HG03469 (cell line): ENCODE measurements at regions not wholly inside any gene's neighbourhood (a gene's known extent, or its start where the extent isn't known, plus 50 kb on each side); places are given as distances from the start of the nearest gene placed in this dataset.

Source experiments
- ATAC-seq: cut with Tn5 transposase; IDR thresholded peaks from one replicate; pipeline ENCODE4 v1.9.1; 2021; ENCODE audit warnings: mild to moderate bottlenecking, moderate library complexity, moderate number of reproducible peaks; ENCODE audit not compliant: unreplicated experiment

GRCh38 chr9:82600536-82601292, 462.2 kb downstream of the RASEF start:
- ATAC-seq: no peak

DNA sequence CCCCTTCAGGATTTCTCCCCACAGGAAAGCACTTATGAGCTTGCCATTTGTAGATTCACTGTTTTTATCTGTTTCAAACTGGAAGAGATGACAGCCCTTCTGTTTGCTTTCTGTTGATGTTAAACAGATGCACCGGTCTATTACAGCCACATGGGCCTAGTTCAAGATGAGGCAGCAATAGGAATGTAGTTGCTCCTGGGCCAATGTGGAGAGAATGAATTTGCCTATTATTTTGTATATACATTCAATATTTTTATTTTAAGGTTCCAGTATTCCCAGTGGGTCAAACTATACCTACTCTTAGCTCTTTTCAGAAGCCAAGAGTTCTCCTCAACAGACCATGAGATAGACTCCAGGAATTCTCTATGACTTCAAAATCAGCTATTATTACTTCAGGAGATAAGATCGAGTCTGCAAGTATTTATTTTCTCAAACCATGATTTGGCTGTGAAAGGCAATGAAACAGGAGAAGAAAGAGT, 461.6 kb downstream of the RASEF start:
- no peak for ATAC-seq

- no peak for ATAC-seq
Measured at GRCh38 chr9:82604947-82605656, 457.8 kb downstream of the RASEF start.

DNA sequence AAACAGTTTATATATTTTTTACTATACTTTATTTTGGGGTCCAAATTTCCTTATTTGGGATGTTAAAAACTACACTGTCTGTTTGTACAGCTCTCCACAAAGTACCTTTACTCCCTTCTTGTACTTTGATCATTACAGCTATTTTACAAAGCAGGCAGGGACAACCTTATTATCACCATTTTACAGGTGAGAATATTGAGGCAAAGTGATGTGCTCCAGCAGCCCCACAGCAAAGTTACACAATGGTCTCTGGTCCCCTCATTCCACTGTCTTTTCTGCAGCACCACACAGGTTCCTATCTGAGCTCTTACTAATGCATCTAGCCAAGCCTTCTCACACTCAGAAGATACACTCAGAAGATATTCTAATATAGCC, 457.3 kb downstream of the RASEF start:
- no peak for ATAC-seq

GRCh38 chr9:82606071-82606470, 456.9 kb downstream of the RASEF start:
- ATAC-seq: no peak

GRCh38 chr9:82606492-82607382, 456.2 kb downstream of the RASEF start:
- no peak for ATAC-seq

DNA sequence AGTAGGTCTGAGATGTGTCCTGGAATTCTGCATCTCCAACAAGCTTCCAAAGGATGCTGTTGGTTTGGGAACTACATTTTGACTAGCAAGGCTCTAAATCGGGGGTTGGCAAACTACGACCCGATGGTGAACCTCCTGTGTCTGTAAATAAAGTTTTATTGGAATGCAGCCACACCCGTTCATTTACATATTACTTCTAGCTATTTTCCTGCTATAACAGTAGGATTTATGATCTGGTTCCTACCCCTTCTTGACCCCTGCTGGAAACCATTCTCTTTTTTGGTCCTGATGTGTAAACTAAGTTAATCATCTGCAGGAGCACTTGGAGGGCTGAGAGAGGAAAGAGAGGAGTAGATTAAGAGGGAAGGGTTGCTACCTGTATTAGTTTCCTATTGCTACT, 454.5 kb downstream of the RASEF start:
- ATAC-seq: no peak

DNA sequence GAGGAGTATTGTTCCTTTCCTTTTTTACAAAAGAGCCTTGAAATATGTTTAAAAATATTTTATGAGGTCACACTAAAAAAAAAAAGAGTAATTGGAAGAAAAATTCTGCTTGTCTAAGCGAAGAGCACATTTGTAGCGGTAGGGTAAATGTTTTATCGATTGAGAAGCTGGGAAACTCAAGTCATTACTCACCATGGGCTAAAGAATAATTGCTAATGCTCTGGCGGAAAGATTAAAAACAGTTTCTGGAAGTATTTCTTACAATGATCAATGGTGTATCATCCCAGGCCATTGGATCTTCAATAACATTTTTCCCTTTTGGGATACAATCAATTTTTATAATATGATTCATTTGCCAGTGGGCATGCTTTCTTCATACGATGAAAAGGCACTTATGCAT, 450.0 kb downstream of the RASEF start:
- ATAC-seq: no peak

DNA sequence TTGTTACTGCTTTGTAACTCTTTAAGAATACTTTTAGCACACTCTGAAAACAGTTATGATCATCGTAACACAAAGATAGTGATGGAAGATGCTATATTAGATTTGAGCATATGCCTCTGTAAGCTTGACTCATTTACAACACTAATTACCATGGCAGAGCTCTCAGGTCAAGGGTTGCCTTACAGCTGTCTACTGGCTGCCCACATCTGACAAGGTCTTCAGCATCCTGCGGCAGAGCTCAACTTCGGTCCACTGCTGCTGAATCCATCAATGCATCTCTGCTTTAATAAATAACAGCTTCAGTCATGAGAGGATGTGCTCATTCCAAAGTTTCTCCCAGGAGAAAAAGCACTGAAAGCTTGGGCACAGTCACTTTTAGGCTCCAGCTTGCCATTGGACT, 449.4 kb downstream of the RASEF start:
- no peak for ATAC-seq

DNA sequence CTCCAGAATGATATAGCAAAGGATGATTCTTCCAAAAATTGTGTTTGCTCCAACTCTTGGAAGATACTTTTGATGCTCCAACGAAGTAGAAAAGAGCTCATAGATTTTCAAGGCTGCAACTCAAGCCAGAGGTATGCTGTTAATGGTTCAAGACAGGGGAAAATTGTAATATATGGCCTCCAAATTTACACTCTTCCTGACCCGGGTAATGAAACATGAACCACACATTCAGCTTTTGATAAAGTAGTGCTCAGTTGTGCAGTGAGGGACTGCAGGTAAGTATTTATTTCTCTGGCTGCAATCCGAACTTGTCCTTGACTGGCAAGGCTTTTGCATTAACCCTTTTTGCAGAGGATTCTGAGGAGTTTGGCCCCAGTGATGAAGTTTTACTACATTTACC, 446.4 kb downstream of the RASEF start:
- no peak for ATAC-seq

DNA sequence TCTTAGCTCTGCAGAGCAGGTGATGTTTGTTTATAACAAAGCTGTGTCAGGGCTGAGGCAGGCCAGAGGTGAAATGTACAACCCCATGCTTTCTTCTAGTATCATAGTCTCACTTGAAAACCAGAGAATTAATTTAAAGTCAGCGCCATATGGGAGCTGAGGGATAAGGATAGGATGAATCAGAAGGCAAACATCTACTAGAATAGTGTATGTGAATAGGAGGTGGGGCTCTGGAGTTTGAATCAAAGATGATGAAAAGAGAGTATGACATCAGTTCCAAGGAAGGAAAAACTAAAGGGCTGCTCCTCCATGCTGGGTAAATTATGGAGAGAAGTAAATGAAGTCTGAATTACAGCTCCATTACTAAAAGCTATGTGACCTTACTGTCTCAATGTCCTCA, 441.5 kb downstream of the RASEF start:
- ATAC-seq: no peak

DNA sequence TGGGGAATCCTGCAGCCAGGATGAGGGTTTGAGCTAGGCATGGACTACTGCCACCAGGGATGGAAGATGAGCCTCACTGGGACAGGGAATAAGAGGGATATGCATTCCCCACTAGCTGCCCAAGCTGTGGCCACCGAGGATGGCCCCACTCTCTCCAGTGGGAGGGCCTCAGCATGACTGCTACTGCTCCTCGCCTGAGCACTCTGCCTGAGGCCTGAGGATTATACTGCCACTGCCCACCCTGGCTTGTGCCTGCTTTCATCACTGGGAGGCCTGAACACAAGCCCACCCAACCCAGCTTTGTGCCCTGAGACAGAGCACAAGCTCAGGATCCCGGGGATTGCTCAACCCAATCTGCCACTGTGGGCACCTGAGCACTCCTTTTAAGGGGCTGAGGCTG, 425.6 kb downstream of the RASEF start:
- no peak for ATAC-seq

GRCh38 chr9:82645600-82645999, 417.3 kb downstream of the RASEF start:
- no peak for ATAC-seq

DNA sequence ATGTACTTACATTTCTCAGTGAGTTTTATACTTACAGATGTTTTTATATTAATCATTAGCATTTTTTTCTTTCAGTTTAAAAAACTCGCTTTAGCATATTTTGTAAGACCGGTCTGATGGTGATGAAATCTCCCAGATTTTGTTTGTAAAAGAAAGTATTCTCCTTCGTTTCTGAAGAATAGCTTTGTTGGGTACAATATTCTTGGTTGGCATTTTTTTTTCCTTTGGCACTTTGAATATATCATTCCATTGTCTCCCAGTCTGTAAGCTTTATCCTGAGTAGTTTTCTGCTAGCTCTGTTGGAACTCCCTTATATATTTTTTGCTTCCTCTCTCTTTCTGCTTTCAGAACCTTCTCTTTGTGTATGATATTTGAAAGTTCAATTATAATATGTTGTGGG, 412.6 kb downstream of the RASEF start:
- no peak for ATAC-seq

GRCh38 chr9:82651474-82651873, 411.5 kb downstream of the RASEF start:
- no peak for ATAC-seq

DNA sequence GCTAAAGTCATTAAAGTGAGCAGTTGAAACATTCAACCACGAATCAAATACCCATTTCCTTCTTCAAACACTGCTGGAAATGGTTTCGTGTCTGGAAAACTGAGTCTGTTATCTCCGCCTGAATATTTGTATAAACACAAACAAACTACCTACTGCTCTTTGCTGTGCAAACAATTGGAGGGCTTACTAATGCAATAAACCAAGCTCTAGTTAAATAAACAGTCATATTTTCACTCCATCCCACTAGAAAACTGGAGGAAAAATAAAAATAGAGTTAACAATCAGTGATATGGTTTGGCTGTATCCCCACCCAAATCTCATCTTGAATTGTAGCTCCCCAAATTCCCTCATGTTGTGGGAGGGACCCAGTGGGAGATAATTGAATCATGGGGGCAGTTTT, 397.6 kb downstream of the RASEF start:
- ATAC-seq: no peak

GRCh38 chr9:82668689-82669199, 394.2 kb downstream of the RASEF start:
- no peak for ATAC-seq

GRCh38 chr9:82670000-82670399, 392.9 kb downstream of the RASEF start:
- ATAC-seq: no peak

DNA sequence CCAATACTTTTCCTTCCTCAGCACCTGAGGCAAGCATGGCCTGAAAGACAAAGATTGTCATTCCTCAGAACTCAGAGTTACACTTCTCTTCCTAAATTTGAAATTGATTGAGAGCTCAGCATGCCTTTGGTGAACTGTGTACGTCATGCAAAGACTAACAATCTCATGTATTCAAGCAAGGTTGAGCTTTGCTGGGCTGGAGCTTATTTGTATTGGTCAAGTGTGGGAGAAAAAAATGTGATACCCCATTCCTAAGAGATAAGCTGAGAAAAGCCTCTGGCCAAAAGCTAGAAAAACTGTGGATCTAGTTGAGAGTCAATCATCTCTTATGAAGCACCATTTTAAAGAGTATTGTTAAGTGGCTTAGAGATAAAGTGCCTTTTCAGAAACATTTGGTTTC, 392.2 kb downstream of the RASEF start:
- ATAC-seq: no peak

- no peak for ATAC-seq
Measured at GRCh38 chr9:82673201-82673600, 389.7 kb downstream of the RASEF start.

DNA sequence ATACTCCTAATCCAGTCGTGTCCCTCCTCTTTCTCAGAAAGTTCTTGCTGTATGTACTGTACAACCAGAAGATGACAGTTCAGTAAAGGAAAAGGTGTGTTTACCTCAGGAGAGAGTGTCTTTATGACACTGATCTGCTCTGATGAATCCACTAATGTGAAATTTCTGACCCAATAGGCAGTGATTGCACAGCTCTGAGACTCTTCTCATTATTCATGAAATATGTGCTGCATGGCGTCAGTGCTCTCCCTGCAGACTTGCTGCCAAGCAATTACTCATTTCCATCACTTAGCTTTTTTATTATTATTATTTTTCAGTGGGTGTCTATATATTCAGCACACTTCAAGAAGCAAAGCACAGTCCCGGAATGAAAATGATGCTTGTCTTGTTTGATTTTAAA, 389.0 kb downstream of the RASEF start:
- ATAC-seq: no peak
